OCI-M2 (cell line): ENCODE measurements at regions not wholly inside any gene's neighbourhood (a gene's known extent, or its start where the extent isn't known, plus 50 kb on each side); places are given as distances from the start of the nearest gene placed in this dataset.
A peak's percentile ranks its signal among the peaks of the same experiment; 100 is the strongest.
"Not testable (repeated sequence)": the region's sequence is repeated elsewhere in the genome, so short reads cannot be mapped to it uniquely, and the experiment has no call there.

Experiments used
- DNase-seq: peaks from one replicate; lab custom pipeline; 2025; ENCODE audit not compliant: unreplicated experiment; lab: John Stamatoyannopoulos, UW

DNA sequence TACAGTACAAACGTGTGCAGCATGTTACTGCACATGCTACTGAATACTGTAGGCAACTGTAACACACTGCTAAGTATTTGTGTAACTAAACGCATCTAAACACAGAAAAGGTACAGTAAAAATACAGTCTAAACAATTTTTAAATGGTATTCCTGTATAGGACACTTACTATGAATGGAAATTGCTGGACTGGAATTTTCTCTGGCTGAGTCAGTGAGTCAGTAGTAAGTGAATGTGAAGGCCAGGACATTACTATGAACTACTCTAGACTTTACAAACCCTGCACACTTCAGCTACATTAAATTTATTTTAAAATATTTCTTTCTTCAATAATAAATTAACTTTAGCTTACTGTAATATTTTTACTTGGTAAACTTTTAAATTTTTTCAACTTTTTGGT lies 225.0 kb upstream of the TENT5A start:
- no peak for DNase-seq

GRCh38 chr6:81969814-81970213 lies 217.3 kb upstream of the TENT5A start:
- no peak for DNase-seq

- DNase-seq: no peak
These were observed 216.5 kb upstream of the TENT5A start for GRCh38 chr6:81969011-81969410.

DNA sequence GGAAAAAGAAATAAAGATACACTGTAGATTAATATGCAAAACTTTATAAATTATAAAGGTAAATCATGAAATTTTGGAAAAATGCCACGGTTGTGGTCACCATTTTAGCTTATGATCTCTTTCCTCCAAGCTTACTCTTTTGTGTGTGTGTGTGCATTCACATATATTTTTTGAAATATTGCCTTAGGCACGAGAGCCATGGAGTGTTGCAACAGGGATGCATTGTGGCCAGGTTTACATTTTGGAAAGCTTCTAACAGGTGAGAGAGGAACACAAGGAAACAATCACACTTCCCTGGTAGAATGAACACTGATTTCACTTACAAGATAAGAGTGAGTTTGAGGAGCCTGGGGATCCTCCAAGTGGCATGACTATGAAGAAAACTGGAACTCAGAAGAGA lies 214.5 kb upstream of the TENT5A start:
- DNase-seq: no peak

GRCh38 chr6:81962198-81962597 lies 209.7 kb upstream of the TENT5A start:
- DNase-seq: no peak

DNA sequence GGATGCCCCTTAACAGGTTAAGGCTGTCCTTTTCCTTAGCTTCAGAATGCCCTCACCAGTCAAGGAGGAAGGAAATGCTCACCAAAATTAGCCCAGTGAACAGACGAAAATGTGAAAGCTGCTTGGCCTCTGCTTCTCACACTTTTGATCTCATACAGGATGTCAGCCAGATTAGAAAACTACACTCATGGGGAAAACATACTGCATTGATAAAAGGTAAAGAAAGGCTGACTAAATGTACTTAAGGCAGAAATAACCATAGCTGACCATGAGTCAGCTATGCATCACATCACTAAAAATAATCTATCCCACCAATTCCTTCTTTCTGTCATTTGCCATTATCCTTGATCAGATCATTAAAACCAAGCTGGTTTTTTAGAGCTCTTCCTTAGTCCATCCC lies 198.4 kb upstream of the TENT5A start:
- DNase-seq: no peak

DNA sequence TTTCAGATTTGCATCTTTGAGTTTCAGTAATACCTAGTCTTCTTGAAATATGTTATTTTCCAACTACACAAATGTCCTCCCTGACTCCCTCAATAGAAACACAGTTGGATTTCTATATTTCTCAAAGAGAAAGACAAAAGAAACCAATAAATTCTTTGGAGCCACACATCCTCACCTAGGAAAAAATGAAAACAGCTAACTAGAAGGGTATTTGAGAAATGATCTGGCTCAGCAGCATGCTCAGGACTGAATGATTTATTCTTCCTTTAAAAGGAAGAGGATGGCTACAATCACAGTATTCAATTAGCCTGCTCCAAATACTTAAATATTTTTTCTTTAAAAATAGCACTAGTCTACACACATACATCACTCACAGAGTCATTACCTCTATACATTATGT lies 196.4 kb upstream of the TENT5A start:
- DNase-seq: no peak

DNA sequence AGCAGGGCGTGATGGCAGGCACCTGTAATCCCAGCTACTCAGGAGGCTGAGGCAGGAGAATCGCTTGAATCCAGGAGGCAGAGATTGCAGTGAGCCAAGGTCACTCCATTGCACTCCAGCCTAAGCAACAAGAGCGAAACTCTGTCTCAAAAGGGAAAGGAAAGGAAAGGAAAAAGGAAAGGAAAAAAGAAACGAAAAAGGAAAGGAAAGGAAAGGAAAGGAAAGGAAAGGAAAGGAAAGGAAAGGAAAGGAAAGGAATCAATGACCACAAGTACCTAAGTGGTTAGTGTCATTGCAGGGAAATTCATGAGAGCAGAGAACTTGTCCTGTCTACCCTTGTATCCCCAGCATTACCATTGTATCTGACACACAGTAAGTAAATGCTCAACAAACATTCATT lies 195.7 kb upstream of the TENT5A start:
- not testable (repeated sequence) for DNase-seq

- no peak for DNase-seq
These were observed 192.2 kb upstream of the TENT5A start for GRCh38 chr6:81944661-81945060.

DNA sequence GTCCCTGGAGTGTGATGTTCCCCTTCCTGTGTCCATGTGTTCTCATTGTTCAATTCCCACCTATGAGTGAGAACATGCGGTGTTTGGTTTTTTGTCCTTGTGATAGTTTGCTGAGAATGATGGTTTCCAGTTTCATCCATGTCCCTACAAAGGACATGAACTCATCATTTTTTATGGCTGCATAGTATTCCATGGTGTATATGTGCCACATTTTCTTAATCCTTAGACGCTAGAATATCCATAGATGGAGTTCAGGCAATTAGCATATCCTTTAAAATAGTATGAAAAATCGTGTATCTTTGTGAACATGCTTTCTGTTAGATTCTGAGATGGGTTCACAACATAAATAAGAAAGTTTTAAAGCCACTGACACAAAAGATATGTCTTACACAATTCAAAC lies 190.4 kb upstream of the TENT5A start:
- DNase-seq: not testable (repeated sequence)

GRCh38 chr6:81942067-81942370 lies 189.5 kb upstream of the TENT5A start:
- DNase-seq: no peak

- no peak for DNase-seq
These were observed 188.0 kb upstream of the TENT5A start for GRCh38 chr6:81940451-81940985.

DNA sequence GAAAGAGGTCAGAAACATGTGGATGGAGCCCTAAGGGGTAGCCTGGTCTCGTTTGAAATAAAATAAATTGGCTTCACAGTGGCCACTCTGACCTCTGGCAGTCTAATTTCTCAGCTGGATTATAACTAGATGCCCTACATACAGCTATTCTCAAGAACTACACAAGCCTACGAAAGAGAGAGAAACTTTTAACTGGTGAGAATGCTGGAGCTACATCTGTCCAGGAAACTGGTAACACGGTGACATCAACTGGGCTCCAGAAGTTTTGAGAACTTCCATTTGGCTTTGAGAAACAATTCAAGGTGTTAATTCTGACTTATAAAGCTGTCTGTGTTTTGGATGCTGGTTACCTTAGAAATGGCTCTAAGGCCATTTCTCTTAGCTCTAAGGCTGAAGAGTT lies 187.3 kb upstream of the TENT5A start:
- no peak for DNase-seq

- DNase-seq: no peak
These were observed 186.7 kb upstream of the TENT5A start for GRCh38 chr6:81938991-81939732.

DNA sequence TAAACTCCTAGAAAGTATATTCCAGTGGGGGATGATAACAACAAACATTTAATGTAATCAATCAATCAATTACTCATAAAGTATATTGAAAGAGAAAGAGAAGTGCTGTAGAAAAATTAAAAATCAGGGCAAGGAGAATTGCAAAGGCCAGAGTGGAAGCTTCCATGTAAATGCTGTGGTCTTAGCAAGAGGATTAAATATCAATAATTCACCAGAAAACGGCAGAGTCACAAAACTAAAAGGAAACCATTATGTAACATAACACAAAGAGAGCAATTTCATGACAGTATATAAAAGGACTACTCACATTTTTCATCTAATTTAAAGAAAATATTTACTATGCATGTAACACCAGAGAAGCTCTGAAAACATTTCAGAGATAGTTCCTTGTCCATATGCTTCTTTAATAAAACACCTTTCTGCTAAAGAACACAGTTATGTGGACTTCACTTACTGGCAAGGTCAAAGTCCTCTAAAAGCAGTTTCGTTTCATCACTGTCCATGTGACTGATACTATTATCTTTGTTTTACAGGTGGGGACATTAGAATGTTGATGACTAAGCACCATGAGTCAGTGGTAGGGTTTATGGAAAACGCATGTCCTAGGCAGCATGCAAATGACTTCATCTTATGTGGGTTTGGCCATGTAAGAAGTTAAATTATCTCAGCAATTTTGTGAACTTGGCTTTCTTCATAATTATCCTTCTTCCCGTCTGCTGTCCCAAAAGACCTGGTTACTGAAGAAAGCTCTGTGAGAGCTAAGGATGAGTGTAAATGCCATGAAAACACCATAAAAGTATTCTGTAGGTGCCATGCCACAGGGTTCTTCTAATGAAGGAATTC lies 185.8 kb upstream of the TENT5A start:
- DNase-seq: peak; percentile 57

- DNase-seq: no peak
These were observed 184.9 kb upstream of the TENT5A start for GRCh38 chr6:81937296-81937937.

GRCh38 chr6:81934936-81935335 lies 182.5 kb upstream of the TENT5A start:
- no peak for DNase-seq

GRCh38 chr6:81933608-81934051 lies 181.1 kb upstream of the TENT5A start:
- no peak for DNase-seq

- DNase-seq: no peak
These were observed 180.6 kb upstream of the TENT5A start for GRCh38 chr6:81933089-81933488.

DNA sequence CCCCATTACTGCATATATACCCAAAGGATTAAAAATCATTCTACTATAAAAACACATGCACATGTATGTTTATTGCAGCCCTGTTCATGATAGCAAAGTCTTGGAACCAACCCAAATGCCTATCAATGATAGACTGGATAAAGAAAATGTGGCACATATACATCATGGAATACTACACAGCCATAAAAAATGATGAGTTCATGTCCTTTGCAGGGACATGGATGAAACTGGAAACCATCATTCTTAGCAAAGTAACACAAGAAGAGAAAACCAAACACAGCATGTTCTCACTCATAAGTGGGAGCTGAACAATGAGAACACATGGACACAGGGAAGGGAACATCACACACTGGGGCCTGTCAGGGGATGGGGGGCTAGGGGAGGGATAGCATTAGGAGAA lies 180.0 kb upstream of the TENT5A start:
- DNase-seq: not testable (repeated sequence)

- DNase-seq: no peak
These were observed 177.3 kb upstream of the TENT5A start for GRCh38 chr6:81929828-81930227.

- no peak for DNase-seq
These were observed 172.7 kb upstream of the TENT5A start for GRCh38 chr6:81925201-81925600.
